ENCODE measurements at regions not wholly inside any gene's neighbourhood (a gene's known extent, or its start where the extent isn't known, plus 50 kb on each side); places are given as distances from the start of the nearest gene placed in this dataset.

GRCh38 chr15:97517737-97518136, 442.8 kb upstream of the ARRDC4 start:
- TF ChIP-seq CEBPB (IDR thresholded peaks at IDR 0.05) (no peak), EGR1 (IDR thresholded peaks at IDR 0.05) (no peak), RAD21 (IDR thresholded peaks at IDR 0.05; ENCODE audit: low read depth) (no peak), CREB1 (IDR thresholded peaks at IDR 0.05; ENCODE audit: low read depth) (no peak), FOXM1 (IDR thresholded peaks at IDR 0.05; ENCODE audit: borderline replicate concordance, low read depth) (no peak), YY1 (IDR thresholded peaks at IDR 0.05; ENCODE audit: low read depth) (no peak), TAF1 (IDR thresholded peaks at IDR 0.05; ENCODE audit: low read depth) (no peak), NFIC (IDR thresholded peaks at IDR 0.05) (no peak), ZBTB7A (IDR thresholded peaks at IDR 0.05; ENCODE audit: low read depth) (no peak), TCF12 (IDR thresholded peaks at IDR 0.05; ENCODE audit: low read depth) (no peak), USF1 (IDR thresholded peaks at IDR 0.05) (no peak), TEAD4 (IDR thresholded peaks at IDR 0.05) (no peak)

GRCh38 chr15:97520689-97521088, 439.8 kb upstream of the ARRDC4 start:
- TF ChIP-seq TEAD4 (IDR thresholded peaks at IDR 0.05) (no peak), CREB1 (IDR thresholded peaks at IDR 0.05; ENCODE audit: low read depth) (no peak), EP300 (IDR thresholded peaks at IDR 0.05; ENCODE audit: borderline replicate concordance) (no peak), REST (IDR thresholded peaks at IDR 0.05; ENCODE audit: low read depth) (no peak), EGR1 (IDR thresholded peaks at IDR 0.05) (no peak), NFIC (IDR thresholded peaks at IDR 0.05) (no peak), TAF1 (IDR thresholded peaks at IDR 0.05; ENCODE audit: low read depth) (no peak), ZBTB7A (IDR thresholded peaks at IDR 0.05; ENCODE audit: low read depth) (no peak), RAD21 (IDR thresholded peaks at IDR 0.05; ENCODE audit: low read depth) (no peak), USF1 (IDR thresholded peaks at IDR 0.05) (no peak), MAX (IDR thresholded peaks at IDR 0.05) (no peak), TCF12 (IDR thresholded peaks at IDR 0.05; ENCODE audit: low read depth) (no peak), CEBPB (IDR thresholded peaks at IDR 0.05) (no peak), YY1 (IDR thresholded peaks at IDR 0.05; ENCODE audit: low read depth) (no peak), FOXM1 (IDR thresholded peaks at IDR 0.05; ENCODE audit: borderline replicate concordance, low read depth) (no peak)

- TF ChIP-seq FOXM1 (IDR thresholded peaks at IDR 0.05; ENCODE audit: borderline replicate concordance, low read depth), result no peak
- TF ChIP-seq CREB1 (IDR thresholded peaks at IDR 0.05; ENCODE audit: low read depth), result no peak
- no peak for TF ChIP-seq ZBTB7A (IDR thresholded peaks at IDR 0.05; ENCODE audit: low read depth)
- no peak for TF ChIP-seq REST (IDR thresholded peaks at IDR 0.05; ENCODE audit: low read depth)
- no peak for TF ChIP-seq USF1 (IDR thresholded peaks at IDR 0.05)
- TF ChIP-seq MAX (IDR thresholded peaks at IDR 0.05), result no peak
- TF ChIP-seq TEAD4 (IDR thresholded peaks at IDR 0.05), result no peak
- no peak for TF ChIP-seq TAF1 (IDR thresholded peaks at IDR 0.05; ENCODE audit: low read depth)
- TF ChIP-seq NFIC (IDR thresholded peaks at IDR 0.05), result no peak
- TF ChIP-seq EP300 (IDR thresholded peaks at IDR 0.05; ENCODE audit: borderline replicate concordance), result no peak
- no peak for TF ChIP-seq EGR1 (IDR thresholded peaks at IDR 0.05)
- no peak for TF ChIP-seq YY1 (IDR thresholded peaks at IDR 0.05; ENCODE audit: low read depth)
- no peak for TF ChIP-seq CEBPB (IDR thresholded peaks at IDR 0.05)
- no peak for TF ChIP-seq RAD21 (IDR thresholded peaks at IDR 0.05; ENCODE audit: low read depth)
- no peak for TF ChIP-seq TCF12 (IDR thresholded peaks at IDR 0.05; ENCODE audit: low read depth)
These were observed 438.9 kb upstream of the ARRDC4 start for GRCh38 chr15:97521381-97522285.

GRCh38 chr15:97522347-97522746, 438.2 kb upstream of the ARRDC4 start:
- TF ChIP-seq MAX (IDR thresholded peaks at IDR 0.05) (no peak), ZBTB7A (IDR thresholded peaks at IDR 0.05; ENCODE audit: low read depth) (no peak), EP300 (IDR thresholded peaks at IDR 0.05; ENCODE audit: borderline replicate concordance) (no peak), REST (IDR thresholded peaks at IDR 0.05; ENCODE audit: low read depth) (no peak), TAF1 (IDR thresholded peaks at IDR 0.05; ENCODE audit: low read depth) (no peak), YY1 (IDR thresholded peaks at IDR 0.05; ENCODE audit: low read depth) (no peak), CEBPB (IDR thresholded peaks at IDR 0.05) (no peak), RAD21 (IDR thresholded peaks at IDR 0.05; ENCODE audit: low read depth) (no peak)
